GM21717 (cell line): ENCODE measurements at regions not wholly inside any gene's neighbourhood (a gene's known extent, or its start where the extent isn't known, plus 50 kb on each side); places are given as distances from the start of the nearest gene placed in this dataset.
"Not testable (repeated sequence)": the region's sequence is repeated elsewhere in the genome, so short reads cannot be mapped to it uniquely, and the experiment has no call there.

Experiments
- ATAC-seq: cut with Tn5 transposase; IDR thresholded peaks from one replicate; pipeline ENCODE4 v1.9.1; 2021; ENCODE audit warnings: mild to moderate bottlenecking, moderate library complexity; ENCODE audit not compliant: unreplicated experiment

DNA sequence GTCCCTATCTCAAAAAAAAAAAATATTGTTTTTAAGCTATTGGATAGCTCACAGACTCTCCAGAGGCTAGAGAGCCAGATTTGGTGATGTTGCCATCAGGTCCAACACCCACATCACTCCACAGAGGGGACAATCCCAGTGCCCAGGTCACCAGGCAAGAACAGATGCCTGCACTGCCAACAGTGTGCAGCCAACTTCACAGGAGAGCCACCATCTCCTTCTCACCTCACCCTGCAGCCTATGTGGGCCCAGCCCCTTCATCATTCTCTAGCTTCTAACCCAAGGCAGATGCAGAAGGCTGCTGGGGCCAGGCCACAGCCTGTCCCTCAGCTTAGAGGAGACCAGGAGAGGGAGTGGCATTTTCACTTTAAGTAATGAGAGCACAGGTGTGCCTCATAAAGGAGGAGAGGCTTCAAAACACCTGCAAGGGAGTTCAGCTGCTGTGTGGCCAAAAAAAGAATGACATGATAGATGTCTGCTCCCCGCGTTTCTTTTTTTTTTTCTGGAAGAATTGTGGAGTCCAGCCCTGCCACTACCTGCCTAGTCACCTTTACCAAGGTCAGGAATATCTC is 98.0 kb upstream of the ZSWIM2 start:
- ATAC-seq, result no peak

DNA sequence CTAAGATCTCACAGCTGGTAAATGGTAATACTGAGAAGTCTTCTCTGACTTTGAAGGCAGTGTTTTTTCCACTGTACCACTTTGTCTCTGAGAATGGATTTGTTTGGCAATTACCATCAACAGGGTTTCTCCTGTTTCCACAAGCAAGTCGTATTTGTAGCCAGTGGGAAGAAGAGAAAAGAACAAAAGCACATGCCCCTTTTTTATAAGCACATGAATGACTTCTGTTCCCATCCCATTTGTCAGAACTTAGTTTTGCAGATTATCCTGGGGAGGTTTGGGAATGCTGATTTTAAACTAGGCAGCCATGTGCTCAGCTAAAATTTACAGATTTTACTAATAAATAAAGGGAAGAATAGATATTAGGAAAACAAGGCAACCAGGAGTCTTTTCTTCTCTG is 92.9 kb upstream of the ZSWIM2 start:
- no peak for ATAC-seq

DNA sequence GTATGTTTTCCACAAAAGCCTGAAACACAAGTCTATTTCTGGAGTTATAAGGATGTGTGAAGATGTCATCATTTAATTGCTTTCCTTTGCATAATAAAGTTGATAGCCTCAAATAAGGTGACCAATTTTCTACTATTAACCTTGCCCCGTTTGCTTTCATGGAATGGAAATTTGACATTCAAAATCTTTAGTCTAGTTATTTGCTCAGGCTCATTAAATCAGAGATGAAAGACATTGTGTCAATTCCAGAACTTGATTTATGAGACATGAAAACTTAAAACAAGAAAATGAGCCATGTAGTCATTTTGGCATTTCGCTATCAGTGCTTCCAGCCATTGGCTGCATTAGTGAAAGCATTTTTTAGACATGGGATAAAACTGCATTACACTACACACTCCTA is 91.5 kb upstream of the ZSWIM2 start:
- ATAC-seq, result no peak

DNA sequence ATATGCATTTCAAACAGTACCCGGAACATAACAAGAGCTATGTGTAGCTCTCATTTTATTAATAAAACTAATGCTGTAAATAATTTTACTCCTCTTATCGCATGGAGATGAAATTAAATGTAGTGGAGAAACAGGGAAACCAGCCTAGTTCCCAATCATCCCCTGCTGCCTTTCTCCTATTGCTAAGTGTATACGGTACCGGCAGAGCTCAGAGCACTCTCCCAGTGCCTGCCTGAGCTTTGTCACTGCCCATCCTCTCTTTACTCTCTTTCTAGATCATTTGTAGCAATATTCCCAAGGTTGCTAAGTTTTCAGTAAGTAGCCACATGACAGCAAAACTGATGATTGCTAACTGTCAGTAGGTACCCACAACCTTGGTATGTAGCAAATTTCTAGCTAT is 85.5 kb upstream of the ZSWIM2 start:
- ATAC-seq, result no peak

DNA sequence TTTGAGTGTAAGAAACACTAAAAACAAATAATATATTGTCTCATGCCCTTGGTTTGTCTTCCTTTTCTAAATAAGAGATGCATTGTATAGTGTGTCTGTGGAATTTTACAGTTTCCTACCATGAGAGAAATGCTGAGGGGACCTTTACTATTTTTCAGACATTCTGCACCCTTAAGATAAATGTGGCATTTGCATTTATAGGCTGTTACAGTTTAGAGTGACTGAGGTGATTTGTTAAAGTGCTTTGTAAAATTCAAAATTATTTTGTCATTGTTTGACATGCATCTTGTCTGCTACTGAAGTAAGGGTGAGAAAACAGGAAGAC is 78.9 kb upstream of the ZSWIM2 start:
- no peak for ATAC-seq

DNA sequence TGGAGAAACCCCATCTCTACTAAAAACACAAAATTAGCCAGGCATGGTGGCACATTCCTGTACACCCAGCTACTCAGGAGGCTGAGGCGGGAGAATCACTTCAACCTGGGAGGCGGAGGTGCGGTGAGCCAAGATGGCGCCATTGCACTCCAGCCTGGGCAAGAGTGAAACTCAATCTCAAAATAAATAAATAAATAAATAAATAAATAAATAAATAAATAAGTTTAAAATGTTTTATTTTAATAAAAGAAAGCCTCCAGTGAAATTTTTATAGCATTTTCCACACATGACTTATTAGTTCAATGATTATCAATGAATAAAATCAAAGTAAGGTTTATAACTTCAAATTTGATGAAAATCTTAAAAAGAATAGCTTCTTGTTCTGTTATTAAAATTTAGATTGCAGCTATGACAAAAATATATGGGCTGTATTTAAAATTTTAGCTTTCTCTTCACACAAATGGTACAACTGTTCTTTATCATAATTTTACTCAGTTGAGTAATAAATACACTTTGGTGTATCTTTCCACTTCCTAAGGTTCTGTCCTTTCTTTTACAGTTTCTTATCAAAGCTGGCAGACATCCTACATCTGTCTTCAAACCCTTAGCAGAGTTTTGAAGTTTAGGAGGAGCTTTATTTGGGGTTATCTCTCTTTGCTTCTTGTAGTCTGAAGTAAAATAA is 78.4 kb upstream of the ZSWIM2 start:
- no peak for ATAC-seq

DNA sequence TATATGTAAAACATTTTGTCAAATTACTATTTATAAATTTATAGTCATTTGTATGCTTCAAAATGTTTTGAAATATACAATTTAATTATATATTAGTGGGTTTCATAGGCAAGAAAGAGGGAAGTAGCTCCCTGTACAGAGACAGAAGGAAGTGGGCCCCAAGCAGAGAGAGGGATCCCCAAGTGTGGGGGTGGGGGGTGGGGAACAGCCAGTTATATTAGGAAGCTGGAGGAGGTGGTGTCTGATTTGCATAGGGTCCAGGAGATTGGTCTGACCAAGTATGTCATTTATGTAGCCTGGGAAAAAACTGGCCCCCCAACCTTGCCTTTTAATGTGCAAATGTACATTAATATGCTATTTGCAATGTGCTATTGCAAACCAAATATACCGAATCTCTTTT is 76.5 kb upstream of the ZSWIM2 start:
- no peak for ATAC-seq

DNA sequence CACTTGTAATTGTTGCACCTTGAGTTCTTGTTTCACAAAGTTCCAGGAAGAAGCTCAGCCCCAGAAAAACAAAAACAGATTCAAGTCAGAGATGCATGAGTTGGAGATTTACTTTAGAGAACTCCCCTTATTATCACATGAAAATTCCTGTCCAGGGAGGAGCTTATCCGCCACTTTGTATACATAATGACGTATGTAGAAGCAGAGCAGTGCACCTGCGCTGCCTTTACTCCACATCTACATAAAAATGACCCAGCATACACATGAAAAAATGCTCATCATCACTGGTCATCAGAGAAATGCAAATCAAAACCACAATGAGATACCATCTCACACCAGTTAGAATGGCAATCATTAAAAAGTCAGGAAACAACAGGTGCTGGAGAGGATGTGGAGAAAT is 73.3 kb upstream of the ZSWIM2 start:
- ATAC-seq, result not testable (repeated sequence)

DNA sequence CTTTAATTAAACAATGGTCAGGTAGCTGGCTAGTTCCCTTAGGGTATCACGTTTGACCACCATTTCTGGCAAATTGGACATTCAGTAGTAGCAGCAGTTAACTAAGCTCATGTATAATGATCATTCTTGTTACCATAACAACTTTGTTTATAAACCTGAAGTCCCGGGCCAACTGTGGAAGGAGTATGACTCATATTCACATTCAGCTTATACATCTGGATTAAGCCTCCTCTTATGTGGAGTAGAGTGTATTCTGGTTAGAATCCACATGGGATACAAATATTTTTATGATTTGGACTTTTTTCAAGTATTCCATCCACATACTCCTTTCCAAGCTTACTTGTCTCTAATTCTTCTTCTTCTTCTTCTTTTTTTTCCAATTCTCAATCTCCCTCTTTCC is 70.3 kb upstream of the ZSWIM2 start:
- ATAC-seq, result no peak

DNA sequence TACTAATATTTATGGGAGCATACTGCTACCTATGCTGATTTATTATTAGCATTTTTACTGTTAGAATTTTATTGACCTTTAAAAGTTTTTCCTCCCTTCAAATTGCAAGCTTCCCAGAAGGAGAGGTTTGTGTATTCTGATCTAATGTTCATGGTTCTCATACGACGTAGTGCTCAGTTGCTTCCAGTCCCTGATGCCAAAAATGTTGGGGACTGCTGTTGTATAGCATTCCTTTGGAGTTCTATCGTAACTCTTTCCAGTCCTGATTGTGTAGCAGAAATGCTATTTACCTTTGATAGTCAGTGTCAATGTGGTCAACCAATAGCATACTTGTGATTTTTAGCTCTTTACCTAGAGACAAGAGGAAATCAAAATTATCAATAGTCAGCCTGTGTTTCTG is 69.5 kb upstream of the ZSWIM2 start:
- ATAC-seq, result no peak

DNA sequence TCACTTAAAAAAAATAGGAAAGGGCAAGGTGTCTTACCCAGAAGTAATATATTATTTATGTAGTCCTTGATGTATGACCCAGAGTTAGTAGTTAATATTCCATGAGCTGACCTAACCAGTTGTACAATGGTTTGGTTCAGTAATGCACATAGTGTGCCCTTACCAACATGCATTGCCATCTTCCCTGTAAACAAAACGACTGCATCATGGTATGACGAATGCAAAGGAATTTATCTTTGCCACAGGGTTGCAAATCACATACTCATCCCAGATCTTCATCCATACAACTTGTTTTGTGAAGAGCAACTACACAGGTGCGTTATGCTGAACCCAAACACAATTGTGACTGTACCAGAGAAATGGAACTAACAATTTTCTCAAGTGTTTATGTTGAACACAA is 68.9 kb upstream of the ZSWIM2 start:
- ATAC-seq, result no peak

DNA sequence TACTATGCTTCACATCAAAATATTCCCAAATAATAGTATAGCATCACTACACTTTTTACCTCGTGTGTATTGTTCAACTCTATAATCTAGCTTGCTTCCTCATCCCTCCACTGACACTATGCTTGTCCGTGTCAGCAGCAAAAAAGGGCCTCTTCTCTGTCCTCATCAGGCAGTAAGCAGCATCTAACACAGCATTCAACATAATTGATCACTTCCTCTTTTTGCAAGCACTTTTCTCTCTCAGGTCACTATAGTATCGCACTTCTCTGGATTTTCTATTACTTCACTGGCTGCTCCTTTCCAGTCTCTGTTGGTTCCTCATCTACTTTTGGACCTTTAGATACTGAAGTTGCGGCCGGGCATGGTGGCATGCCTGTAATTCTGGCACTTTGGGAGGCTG is 64.9 kb upstream of the ZSWIM2 start:
- ATAC-seq, result peak; percentile 99

DNA sequence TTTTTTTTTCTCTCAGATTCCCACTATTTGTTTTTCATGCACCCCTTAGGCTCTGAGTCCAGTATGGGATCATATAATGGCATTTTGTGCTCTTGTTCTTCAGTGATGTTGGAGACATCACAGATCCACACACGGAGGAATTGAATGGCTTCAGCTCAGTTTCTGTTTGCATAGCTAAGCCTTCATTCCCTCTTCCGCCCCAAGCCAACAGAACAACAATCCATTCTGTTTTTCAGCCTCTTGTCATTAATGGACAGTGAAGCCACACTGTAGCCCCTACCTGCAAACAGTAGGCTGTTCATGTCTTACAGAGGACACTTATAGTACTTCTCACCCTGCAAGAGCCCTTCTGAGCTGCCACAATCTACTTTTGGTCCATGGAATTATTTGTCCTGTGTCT is 64.0 kb upstream of the ZSWIM2 start:
- ATAC-seq, result no peak

DNA sequence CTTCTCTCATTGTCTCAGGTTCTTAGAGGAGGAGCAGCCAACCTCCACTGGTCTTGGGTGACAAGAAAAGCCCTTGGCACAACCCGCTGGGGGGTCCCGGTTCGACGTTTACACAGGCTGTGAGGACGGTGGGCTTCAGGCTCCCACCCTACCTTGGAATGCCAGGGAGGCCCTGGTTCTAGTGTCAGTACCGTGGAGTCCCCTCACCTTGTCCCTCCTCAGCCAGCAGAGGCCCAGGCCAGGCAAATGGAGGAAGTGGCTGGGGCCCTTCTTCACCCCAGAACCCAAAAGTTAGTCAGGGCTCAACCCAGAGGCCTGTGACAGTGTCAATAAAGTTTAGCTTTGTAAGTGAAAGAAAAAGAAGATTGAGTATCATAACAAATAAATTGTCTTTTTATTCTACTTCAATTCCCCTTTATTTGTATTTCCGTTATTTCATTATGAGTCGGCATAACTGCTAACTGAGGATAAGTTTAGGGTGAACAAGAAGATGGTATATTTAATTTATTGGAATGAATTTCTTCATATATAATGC is 62.6 kb upstream of the ZSWIM2 start:
- ATAC-seq, result no peak

DNA sequence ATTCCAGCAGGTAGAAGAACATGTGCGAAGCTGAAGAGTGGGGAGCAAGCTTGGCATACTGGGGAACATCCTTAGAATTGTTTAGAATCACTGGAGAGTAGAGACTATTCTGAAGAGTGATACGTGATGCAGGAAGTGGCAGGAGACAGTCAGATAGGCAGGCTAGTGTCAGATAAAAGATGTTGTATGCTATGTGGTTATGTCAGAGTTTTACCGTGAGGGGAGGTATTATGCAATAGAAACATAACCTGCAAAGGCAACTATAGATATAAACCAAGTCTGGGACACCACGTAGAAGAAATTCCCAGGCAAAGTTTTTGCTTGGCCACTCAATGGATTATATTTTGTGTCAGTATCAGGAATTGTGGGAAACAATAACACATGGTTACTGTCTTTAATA is 62.0 kb upstream of the ZSWIM2 start:
- ATAC-seq, result no peak

DNA sequence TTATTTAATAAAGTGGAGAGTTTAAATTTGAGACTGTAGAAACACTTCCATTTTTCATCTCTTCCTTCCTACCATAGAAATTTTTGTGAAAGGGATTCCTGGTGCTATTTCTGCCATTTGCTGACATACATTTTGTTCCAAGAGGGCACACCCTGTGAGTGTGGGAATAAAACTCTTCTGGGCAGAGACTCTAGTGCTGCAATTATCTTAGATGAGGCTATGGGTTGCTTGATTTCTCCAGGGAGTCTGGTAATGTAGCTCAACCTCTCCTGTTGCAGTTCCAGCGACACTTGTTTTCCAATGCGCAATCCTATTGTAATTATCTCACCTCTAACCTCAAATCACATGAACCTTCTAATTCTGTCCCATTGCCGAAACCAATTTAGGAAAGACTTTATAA is 60.1 kb upstream of the ZSWIM2 start:
- no peak for ATAC-seq

DNA sequence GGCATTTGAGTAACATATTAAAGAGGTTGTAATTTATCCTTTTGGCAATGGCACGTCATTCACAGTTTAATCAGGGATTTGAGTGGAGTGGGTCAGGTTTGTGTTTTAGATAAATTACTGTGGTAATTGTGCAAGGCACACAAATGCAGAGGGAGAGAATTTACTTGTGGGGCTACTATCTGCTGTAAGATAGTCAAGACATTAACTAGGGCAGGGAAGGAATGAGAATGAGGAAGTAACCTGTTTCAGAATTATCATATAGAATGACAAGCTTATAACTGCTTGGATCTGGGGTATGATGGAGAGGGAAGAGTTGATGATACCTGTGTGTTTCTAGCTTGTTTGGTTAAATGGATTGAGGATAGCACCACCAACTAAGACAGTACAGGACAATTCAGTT is 58.9 kb upstream of the ZSWIM2 start:
- no peak for ATAC-seq

DNA sequence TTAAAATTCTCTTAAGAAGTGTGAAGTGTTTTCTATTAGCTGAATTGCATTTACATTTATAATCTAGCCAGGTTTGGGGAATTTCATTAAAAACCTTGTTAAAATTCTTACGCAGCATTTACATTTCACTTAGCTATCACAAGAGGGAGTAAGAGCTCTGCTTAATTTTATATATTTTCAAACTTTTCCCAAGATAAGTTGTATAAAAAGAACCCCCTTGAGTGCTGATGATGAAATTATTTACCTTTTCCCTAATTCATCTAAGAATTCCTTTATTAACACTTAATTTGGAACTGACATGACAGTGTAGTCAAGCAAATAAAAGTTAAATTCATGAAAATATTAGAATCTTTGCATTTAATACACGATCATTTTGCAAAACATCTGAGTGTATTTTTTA is 54.2 kb upstream of the ZSWIM2 start:
- no peak for ATAC-seq
